ENCODE measurements at regions not wholly inside any gene's neighbourhood (a gene's known extent, or its start where the extent isn't known, plus 50 kb on each side); places are given as distances from the start of the nearest gene placed in this dataset.

GRCh38 chr9:4430432-4431261 is 59.6 kb upstream of the SLC1A1 start (continued):
- no peak for TF ChIP-seq ZSCAN18 (CRISPR knock-in tag; IDR thresholded peaks at IDR 0.05)

GRCh38 chr9:4425319-4426045 is 64.8 kb upstream of the SLC1A1 start:
- POLR2A ChIA-PET: interaction anchor here (1.1 kb wide), 1 partner anchor 10 kb away, joined by 3 read pairs; no protein-coding TSS in a partner anchor
- H3K27ac Mint-ChIP-seq: no peak overlapping the region

More at GRCh38 chr9:4425319-4426045, 64.8 kb upstream of the SLC1A1 start:
- DNase-seq (ENCODE audit: low spot score) (no peak), ATAC-seq (no peak)
- CTCF ChIA-PET: interaction anchor here (1.0 kb wide), 1 partner anchor 123 kb away, joined by 4 read pairs; no protein-coding TSS in a partner anchor
- no peak overlapping the region for H3K4me3 Mint-ChIP-seq
- TF ChIP-seq RORB (CRISPR knock-in tag; IDR thresholded peaks at IDR 0.05): no peak
- no peak for TF ChIP-seq FOXP1 (CRISPR knock-in tag; IDR thresholded peaks at IDR 0.05; ENCODE audit: borderline replicate concordance)
- no peak for TF ChIP-seq ZNF219 (CRISPR knock-in tag; IDR thresholded peaks at IDR 0.05; ENCODE audit: borderline replicate concordance)
- no peak for TF ChIP-seq ZNF423 (CRISPR knock-in tag; IDR thresholded peaks at IDR 0.05)
- no peak for TF ChIP-seq ARID4B (CRISPR knock-in tag; IDR thresholded peaks at IDR 0.05; ENCODE audit: borderline replicate concordance)
- TF ChIP-seq AR (CRISPR knock-in tag; IDR thresholded peaks at IDR 0.05): no peak
- TF ChIP-seq ZNF232 (CRISPR knock-in tag; IDR thresholded peaks at IDR 0.05): no peak
- no peak for TF ChIP-seq NR1H2 (CRISPR knock-in tag; IDR thresholded peaks at IDR 0.05)
- no peak for TF ChIP-seq FOXP4 (CRISPR knock-in tag; IDR thresholded peaks at IDR 0.05)
- no peak for TF ChIP-seq PRRX2 (CRISPR knock-in tag; IDR thresholded peaks at IDR 0.05)
- no peak for TF ChIP-seq ZNF281 (CRISPR knock-in tag; IDR thresholded peaks at IDR 0.05)
- TF ChIP-seq FOXK1 (CRISPR knock-in tag; IDR thresholded peaks at IDR 0.05): no peak
- no peak for TF ChIP-seq HMGXB4 (CRISPR knock-in tag; IDR thresholded peaks at IDR 0.05)
- TF ChIP-seq ERG (CRISPR knock-in tag; IDR thresholded peaks at IDR 0.05): no peak
- H3K9me3 Mint-ChIP-seq: no peaks in the 10 kb centered on the region
- no peaks in the 10 kb centered on the region for H3K27me3 Mint-ChIP-seq (ENCODE audit: low read depth)
- H3K36me3 Mint-ChIP-seq: no peaks in the 10 kb centered on the region
- H3K4me1 Mint-ChIP-seq: peaks cover 16% of the 10 kb centered on the region
